Endothelial cell of umbilical vein (primary cell): ENCODE measurements at regions not wholly inside any gene's neighbourhood (a gene's known extent, or its start where the extent isn't known, plus 50 kb on each side); places are given as distances from the start of the nearest gene placed in this dataset.
A peak's percentile ranks its signal among the peaks of the same experiment; 100 is the strongest.

ENCODE experiments used
- BruUV-seq: library from RNA; stranded (reverse); fragments of 400-500 nt; replicated peaks from 2 replicates; lab custom pipeline; 2021; lab: Mats Ljungman, UMichigan
- CTCF ChIA-PET: fragments of 300-600, 350-600 bp; sonication (Branson Sonifier 250); formaldehyde crosslinking; loops from one replicate; lab custom pipeline; 2021; ENCODE audit warnings: antibody characterized with exemption, inconsistent platforms; lab: Charles Lee
- POLR2A ChIA-PET: fragments of 300-600, 350-600 bp; sonication (Branson Sonifier 250); formaldehyde crosslinking; loops from one replicate; lab custom pipeline; 2021; ENCODE audit warnings: antibody characterized with exemption, inconsistent platforms; lab: Charles Lee
- DNase-seq: peaks from one replicate; pipeline ENCODE4 v3.0.0-alpha.2; 2011; ENCODE audit warnings: low read depth, low spot score
- FAIRE-seq: peaks from 2 replicates; lab custom pipeline; 2011; peaks lifted over from hg19 to GRCh38; lab: Jason Lieb, UNC
- H2AFZ ChIP-seq: 2 replicates; pipeline ENCODE4 v1.6.0; 2012; ENCODE audit warnings: low read depth, low read length, control low read depth, inconsistent platforms
- H3K27ac ChIP-seq: 2 replicates; pipeline ENCODE4 v1.5.1; 2011; ENCODE audit warnings: low read depth, mild to moderate bottlenecking, control low read depth, low read length, moderate library complexity; ENCODE audit not compliant: insufficient read depth
- H3K27me3 ChIP-seq, 2 experiments: 2 replicates each; pipeline versions ENCODE4 v1.6.0 to v1.6.1; 2011; ENCODE audit warnings: low read length in 2 of 2, mixed read lengths in 1 of 2; ENCODE audit not compliant: control insufficient read depth in 2 of 2, insufficient read depth in 2 of 2
- H3K36me3 ChIP-seq, 2 experiments: 2 replicates in 1 of 2; 3 replicates in 1 of 2; pipeline ENCODE4 v1.5.1; 2011; ENCODE audit warnings: low read length in 2 of 2, mild to moderate bottlenecking in 1 of 2, moderate library complexity in 1 of 2; ENCODE audit not compliant: control insufficient read depth in 2 of 2, insufficient read depth in 2 of 2; ENCODE audit errors: extremely low read depth in 1 of 2
- H3K4me1 ChIP-seq: 3 replicates; pipeline ENCODE4 v1.5.1; 2011; ENCODE audit warnings: mild to moderate bottlenecking, low read length; ENCODE audit not compliant: control insufficient read depth, insufficient read depth; ENCODE audit errors: extremely low read depth
- H3K4me2 ChIP-seq: 2 replicates; pipeline ENCODE4 v1.6.1; 2011; ENCODE audit warnings: low read length, control low read depth, mixed read lengths; ENCODE audit not compliant: insufficient read depth
- H3K4me3 ChIP-seq, 3 experiments: fragments of 200-600 bp in 1 of 3; sonication (generic), shearing (Covaris generic) in 1 of 3; replicated peaks in 1 of 3; 2 replicates each; pipeline ENCODE4 v1.5.1; 2011 to 2016; ENCODE audit warnings: control low read depth in 3 of 3, low read length in 3 of 3, mild to moderate bottlenecking in 2 of 3, inconsistent platforms in 1 of 3, low read depth in 1 of 3, moderate library complexity in 1 of 3; ENCODE audit not compliant: insufficient read depth in 1 of 3
- H3K79me2 ChIP-seq: 2 replicates; pipeline ENCODE4 v1.6.0; 2012; ENCODE audit warnings: low read length, inconsistent platforms; ENCODE audit not compliant: control insufficient read depth, insufficient read depth
- H3K9ac ChIP-seq: replicated peaks from 2 replicates; pipeline ENCODE3; 2011; ENCODE audit warnings: low read length, control low read depth; ENCODE audit not compliant: insufficient read depth; ENCODE audit errors: extremely low read depth
- H3K9me1 ChIP-seq: replicated peaks from 3 replicates; pipeline ENCODE4 v1.6.0; 2011; ENCODE audit warnings: mild to moderate bottlenecking, low read length; ENCODE audit not compliant: control insufficient read depth, insufficient read depth; ENCODE audit errors: extremely low read depth
- H3K9me3 ChIP-seq: replicated peaks from 2 replicates; pipeline ENCODE4 v1.5.1; 2012; ENCODE audit warnings: low read length, inconsistent platforms; ENCODE audit not compliant: control insufficient read depth, insufficient read depth
- H4K20me1 ChIP-seq: replicated peaks from 2 replicates; pipeline ENCODE3; 2011; ENCODE audit warnings: mild to moderate bottlenecking, low read length; ENCODE audit not compliant: control insufficient read depth, insufficient read depth; ENCODE audit errors: extremely low read depth
- EZH2 ChIP-seq: IDR thresholded peaks from 2 replicates; pipeline ENCODE4 v1.6.1; 2012; ENCODE audit warnings: borderline replicate concordance, low read depth, mild to moderate bottlenecking, moderate library complexity, low read length, inconsistent platforms; ENCODE audit not compliant: severe bottlenecking
- GATA2 ChIP-seq: IDR thresholded peaks from 2 replicates; pipeline ENCODE4 v1.7.0; 2011; ENCODE audit warnings: low read depth, mild to moderate bottlenecking, moderate library complexity, mixed read lengths, low read length; ENCODE audit not compliant: insufficient read length, insufficient read depth
- JUN ChIP-seq: IDR thresholded peaks from 2 replicates; pipeline ENCODE4 v1.6.1; 2011; ENCODE audit warnings: borderline replicate concordance, low read depth; ENCODE audit not compliant: insufficient read length, insufficient read depth
- MYC ChIP-seq: IDR thresholded peaks from one replicate; pipeline ENCODE4 v1.6.1; 2011; ENCODE audit warnings: mild to moderate bottlenecking, low read depth, low read length
- POLR2A ChIP-seq: IDR thresholded peaks from 2 replicates; pipeline ENCODE4 v1.6.1; 2012; ENCODE audit warnings: low read depth, mild to moderate bottlenecking, control low read depth, low read length
- POLR2AphosphoS5 ChIP-seq: IDR thresholded peaks from 2 replicates; pipeline ENCODE4 v1.6.1; 2012; ENCODE audit warnings: low read depth, mild to moderate bottlenecking, control low read depth, low read length, moderate library complexity; ENCODE audit not compliant: insufficient read depth
- dilution Hi-C: fragments of 300-500 bp; cut with MboI; formaldehyde crosslinking; loops from one replicate; pipeline ENCODE4 v1.15.0; 2019; ENCODE audit warnings: low sequenced_read_pairs; ENCODE audit not compliant: extremely low pct_ligation_motif_present
- intact Hi-C: fragments of 100-400 bp; cut with micrococcal nuclease; formaldehyde crosslinking; loops from one replicate; pipeline ENCODE4 v1.10.0; 2022
- TF ChIP-seq, protein P1 (sequence below), 2 donors: IDR thresholded peaks; 1 replicate in 1 of 2; 2 replicates in 1 of 2; pipeline ENCODE4 v1.5.1; 2011; ENCODE audit warnings: low read length in 2 of 2, mild to moderate bottlenecking in 2 of 2, moderate library complexity in 2 of 2, control low read depth in 1 of 2, inconsistent platforms in 1 of 2, low read depth in 1 of 2; ENCODE audit not compliant: insufficient read depth in 1 of 2; ENCODE audit errors: extremely low read depth in 1 of 2
- TF ChIP-seq, protein P2 (sequence below): IDR thresholded peaks from 2 replicates; pipeline ENCODE4 v1.6.1; 2011; ENCODE audit not compliant: insufficient read depth, insufficient read length

GRCh38 chr2:134120406-134120732 lies 133.5 kb upstream of the MGAT5 start:
- ChIA-PET POLR2A (interaction anchor here (0.7 to 2.2 kb wide), 4 partner anchors 9 to 278 kb away, joined by 3 to 6 read pairs (median 4); no protein-coding TSS in a partner anchor), CTCF (interaction anchor here (0.8 to 8.2 kb wide), 14 partner anchors 36 to 331 kb away, joined by 3 to 210 read pairs (median 10); no protein-coding TSS in a partner anchor)
- Histone ChIP-seq H3K4me2 (peak overlapping the region; percentile 48), H4K20me1 (peaks cover 5% of the 10 kb centered on the region), H2AFZ (peak overlapping the region; percentile 90), H3K9me3 (no peaks in the 10 kb centered on the region), H3K9me1 (no peaks in the 10 kb centered on the region), H3K36me3 (no peaks in the 10 kb centered on the region), H3K79me2 (peaks cover 43% of the 10 kb centered on the region), H3K4me1 (peaks cover 25% of the 10 kb centered on the region), H3K9ac (peak overlapping the region; percentile 62), H3K27me3 (no peaks in the 10 kb centered on the region), H3K27ac (peak overlapping the region; percentile 79), H3K4me3 (peak overlapping the region; percentile 38 to 92 (median 68))
- dilution Hi-C loops (no loop called here), intact Hi-C loops (no loop called here)
- DNase-seq = peak; percentile 23
- FAIRE-seq = no peak
- no peak for TF ChIP-seq EZH2
- no peak for TF ChIP-seq MYC
- TF ChIP-seq POLR2A = no peak
- TF ChIP-seq, protein P1, sequence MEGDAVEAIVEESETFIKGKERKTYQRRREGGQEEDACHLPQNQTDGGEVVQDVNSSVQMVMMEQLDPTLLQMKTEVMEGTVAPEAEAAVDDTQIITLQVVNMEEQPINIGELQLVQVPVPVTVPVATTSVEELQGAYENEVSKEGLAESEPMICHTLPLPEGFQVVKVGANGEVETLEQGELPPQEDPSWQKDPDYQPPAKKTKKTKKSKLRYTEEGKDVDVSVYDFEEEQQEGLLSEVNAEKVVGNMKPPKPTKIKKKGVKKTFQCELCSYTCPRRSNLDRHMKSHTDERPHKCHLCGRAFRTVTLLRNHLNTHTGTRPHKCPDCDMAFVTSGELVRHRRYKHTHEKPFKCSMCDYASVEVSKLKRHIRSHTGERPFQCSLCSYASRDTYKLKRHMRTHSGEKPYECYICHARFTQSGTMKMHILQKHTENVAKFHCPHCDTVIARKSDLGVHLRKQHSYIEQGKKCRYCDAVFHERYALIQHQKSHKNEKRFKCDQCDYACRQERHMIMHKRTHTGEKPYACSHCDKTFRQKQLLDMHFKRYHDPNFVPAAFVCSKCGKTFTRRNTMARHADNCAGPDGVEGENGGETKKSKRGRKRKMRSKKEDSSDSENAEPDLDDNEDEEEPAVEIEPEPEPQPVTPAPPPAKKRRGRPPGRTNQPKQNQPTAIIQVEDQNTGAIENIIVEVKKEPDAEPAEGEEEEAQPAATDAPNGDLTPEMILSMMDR (IDR thresholded peaks at IDR 0.05; ENCODE audit: extremely low read depth in 1 of 2, insufficient read depth in 1 of 2, low read depth in 1 of 2, low read length in 2 of 2) = no peak
- TF ChIP-seq, protein P2, sequence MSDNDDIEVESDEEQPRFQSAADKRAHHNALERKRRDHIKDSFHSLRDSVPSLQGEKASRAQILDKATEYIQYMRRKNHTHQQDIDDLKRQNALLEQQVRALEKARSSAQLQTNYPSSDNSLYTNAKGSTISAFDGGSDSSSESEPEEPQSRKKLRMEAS = no peak
- TF ChIP-seq POLR2AphosphoS5 = no peak
- no peak for TF ChIP-seq GATA2
- TF ChIP-seq JUN = no peak
- no TSS peak for BruUV-seq
